IMR-90 (cell line): ENCODE measurements at regions not wholly inside any gene's neighbourhood (a gene's known extent, or its start where the extent isn't known, plus 50 kb on each side); places are given as distances from the start of the nearest gene placed in this dataset.

Experiments used
- ATAC-seq: fragments of 200-7000 bp; cut with Tn5 transposase; 2 replicates; pipeline ENCODE4 v1.9.1; 2020; ENCODE audit warnings: low read depth, mild to moderate bottlenecking, moderate library complexity
- BruUV-seq: library from RNA; stranded (reverse); fragments of 400-500 nt; replicated peaks from 2 replicates; lab custom pipeline; 2021; lab: Mats Ljungman, UMichigan
- CTCF ChIA-PET: fragments of 300-600 bp; formaldehyde crosslinking; extraction: SDS; loops from one replicate; lab custom pipeline; 2021; ENCODE audit warnings: antibody characterized with exemption; lab: Yijun Ruan, JAX
- POLR2A ChIA-PET: fragments of 300-600 bp; sonication (Branson Sonifier 250); formaldehyde crosslinking; loops from one replicate; lab custom pipeline; 2022; ENCODE audit warnings: antibody characterized with exemption; ENCODE audit not compliant: unreplicated experiment; lab: Charles Lee
- DNase-seq: peaks from one replicate; pipeline ENCODE4 v3.0.0; 2013
- H2AFZ ChIP-seq: replicated peaks from 2 replicates; pipeline ENCODE3; 2013; ENCODE audit warnings: low read length, mild to moderate bottlenecking; ENCODE audit not compliant: poor library complexity
- H2AK5ac ChIP-seq: 2 replicates; pipeline ENCODE4 v1.6.1; 2013; ENCODE audit warnings: low read depth, low read length, inconsistent platforms
- H2AK9ac ChIP-seq: replicated peaks from 2 replicates; pipeline ENCODE3; 2013; ENCODE audit warnings: mild to moderate bottlenecking, low read depth, low read length, moderate library complexity; ENCODE audit not compliant: poor library complexity
- H2BK120ac ChIP-seq: 2 replicates; pipeline ENCODE4 v1.6.1; 2013; ENCODE audit warnings: low read depth, low read length, inconsistent platforms
- H2BK15ac ChIP-seq: 3 replicates; pipeline ENCODE4 v1.6.1; 2013; ENCODE audit warnings: low read depth, low read length, inconsistent platforms
- H2BK20ac ChIP-seq: 2 replicates; pipeline ENCODE4 v1.6.1; 2013; ENCODE audit warnings: low read depth, mild to moderate bottlenecking, inconsistent platforms, low read length, moderate library complexity
- H2BK5ac ChIP-seq: 2 replicates; pipeline ENCODE4 v1.6.1; 2013; ENCODE audit warnings: mild to moderate bottlenecking, low read depth, low read length, inconsistent platforms; ENCODE audit not compliant: poor library complexity, severe bottlenecking
- H3K14ac ChIP-seq: replicated peaks from 2 replicates; pipeline ENCODE4 v1.6.1; 2013; ENCODE audit warnings: low read depth, low read length, inconsistent platforms
- H3K18ac ChIP-seq: 2 replicates; pipeline ENCODE4 v1.6.1; 2013; ENCODE audit warnings: low read depth, low read length, control low read depth
- H3K23ac ChIP-seq: 2 replicates; pipeline ENCODE4 v1.6.1; 2013; ENCODE audit warnings: low read depth, low read length, inconsistent platforms
- H3K27ac ChIP-seq: 2 replicates; pipeline ENCODE4 v1.5.1; 2013; ENCODE audit warnings: mild to moderate bottlenecking, control low read depth, low read length; ENCODE audit not compliant: insufficient read depth
- H3K27me3 ChIP-seq: 2 replicates; pipeline ENCODE4 v1.6.1; 2013; ENCODE audit warnings: low read length; ENCODE audit not compliant: control insufficient read depth, insufficient read depth
- H3K36me3 ChIP-seq: 2 replicates; pipeline ENCODE4 v1.6.1; 2013; ENCODE audit warnings: low read length, mixed read lengths; ENCODE audit not compliant: control insufficient read depth, insufficient read depth
- H3K4ac ChIP-seq: 2 replicates; pipeline ENCODE4 v1.6.1; 2013; ENCODE audit warnings: low read depth, low read length, inconsistent platforms
- H3K4me1 ChIP-seq: 2 replicates; pipeline ENCODE4 v1.6.1; 2013; ENCODE audit warnings: low read length, mixed read lengths; ENCODE audit not compliant: control insufficient read depth, insufficient read depth
- H3K4me2 ChIP-seq: 2 replicates; pipeline ENCODE4 v1.6.1; 2013; ENCODE audit warnings: low read depth, mild to moderate bottlenecking, control low read depth, low read length, moderate library complexity
- H3K4me3 ChIP-seq: 2 replicates; pipeline ENCODE4 v1.5.1; 2013; ENCODE audit warnings: low read depth, mild to moderate bottlenecking, control low read depth, low read length, moderate library complexity; ENCODE audit not compliant: insufficient read depth
- H3K56ac ChIP-seq: 2 replicates; pipeline ENCODE4 v1.6.1; 2013; ENCODE audit warnings: low read length, inconsistent platforms; ENCODE audit not compliant: insufficient read depth; ENCODE audit errors: extremely low read depth
- H3K79me1 ChIP-seq, 2 experiments: 2 replicates each; pipeline ENCODE4 v1.6.1; 2013; ENCODE audit warnings: low read length in 2 of 2, inconsistent platforms in 1 of 2, low read depth in 1 of 2
- H3K9ac ChIP-seq: 2 replicates; pipeline ENCODE4 v1.6.1; 2013; ENCODE audit warnings: low read depth, low read length, control low read depth
- H3K9me1 ChIP-seq: 2 replicates; pipeline ENCODE4 v1.6.1; 2013; ENCODE audit warnings: low read length, inconsistent platforms; ENCODE audit not compliant: insufficient read depth
- H3K9me3 ChIP-seq: 2 replicates; pipeline ENCODE4 v1.6.1; 2013; ENCODE audit warnings: low read length; ENCODE audit not compliant: control insufficient read depth, insufficient read depth
- H4K20me1 ChIP-seq: 2 replicates; pipeline ENCODE4 v1.6.1; 2013; ENCODE audit warnings: low read length, inconsistent platforms; ENCODE audit not compliant: insufficient read depth
- H4K5ac ChIP-seq: 2 replicates; pipeline ENCODE4 v1.6.1; 2013; ENCODE audit warnings: mild to moderate bottlenecking, low read depth, low read length, control low read depth
- H4K8ac ChIP-seq, 2 experiments: 2 replicates each; pipeline ENCODE4 v1.6.1; 2013; ENCODE audit warnings: low read depth in 2 of 2, low read length in 2 of 2, control low read depth in 1 of 2, inconsistent platforms in 1 of 2
- H4K91ac ChIP-seq: 2 replicates; pipeline ENCODE4 v1.6.1; 2013; ENCODE audit warnings: low read depth, low read length, inconsistent platforms; ENCODE audit not compliant: insufficient read depth
- BHLHE40 ChIP-seq: fragments of 150-350 bp; IDR thresholded peaks from 2 replicates; pipeline ENCODE4 v1.6.1; 2016; ENCODE audit warnings: mild to moderate bottlenecking, low read depth, low read length
- FOS ChIP-seq: fragments of 150-350 bp; IDR thresholded peaks from 2 replicates; pipeline ENCODE4 v1.6.1; 2016; ENCODE audit warnings: low read depth, low read length
- RFX5 ChIP-seq: IDR thresholded peaks from 2 replicates; pipeline ENCODE4 v1.8.0; 2012; ENCODE audit warnings: low read depth, mild to moderate bottlenecking, low read length, moderate library complexity
- WGBS, 2 experiments: methylation state at CpG; one replicate each; pipeline versions ENCODE4 v1.1.5 to v1.1.7; 2013; ENCODE audit warnings: missing lambda C conversion rate in 2 of 2; ENCODE audit not compliant: insufficient read length in 1 of 2; ENCODE audit errors: extremely low coverage in 2 of 2; 5-methylcytosine and 5-hydroxymethylcytosine counted together
- dilution Hi-C: fragments of 300-500 bp; cut with HindIII; formaldehyde crosslinking; loops from one replicate; pipeline ENCODE4 v1.14.3; 2018; ENCODE audit warnings: low sequenced_read_pairs; ENCODE audit not compliant: unreplicated experiment
- in situ Hi-C: fragments of 300-500 bp; cut with MboI; formaldehyde crosslinking; loops from 3 replicates; pipeline ENCODE4 v1.14.3; 2019; ENCODE audit warnings: low sequenced_read_pairs, inconsistent platforms, mixed read lengths
- intact Hi-C: fragments of 100-400 bp; cut with micrococcal nuclease; formaldehyde crosslinking; loops from 2 replicates; pipeline ENCODE4 v1.10.0; 2022

DNA sequence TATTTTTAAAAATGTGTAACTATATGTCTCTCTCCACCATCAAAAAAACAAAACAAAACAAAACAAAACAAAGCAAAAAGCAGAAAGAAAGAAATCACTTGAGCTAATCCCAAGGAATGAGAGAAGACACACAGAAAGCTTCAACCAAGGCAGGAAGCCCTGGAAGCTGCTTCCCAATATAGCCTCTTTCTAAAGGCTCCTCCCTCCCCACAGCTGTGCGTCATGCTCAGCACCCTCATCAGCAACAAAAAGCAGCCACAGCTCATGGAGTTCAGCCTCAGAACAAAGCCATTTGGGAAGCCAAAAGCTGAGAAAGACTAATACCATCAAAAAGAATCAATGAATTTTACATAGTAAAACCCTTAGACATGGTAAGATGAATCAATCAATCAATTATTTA, 501.6 kb upstream of the SMIM31 start:
- ChIA-PET CTCF (no interaction called here), POLR2A (no interaction called here)
- H3K14ac ChIP-seq: no peak overlapping the region
- DNase-seq (no peak), ATAC-seq (no peak)
- no peak overlapping the region for H3K4ac ChIP-seq
- H3K4me1 ChIP-seq: no peaks in the 10 kb centered on the region
- no peaks in the 10 kb centered on the region for H3K27me3 ChIP-seq
- no peak overlapping the region for H2AK5ac ChIP-seq
- no peak overlapping the region for H3K18ac ChIP-seq
- no peak overlapping the region for H2BK20ac ChIP-seq
- no CpG with 5 or more reads among the region's 1 CpG for WGBS, 2 experiments
- H3K4me2 ChIP-seq: no peak overlapping the region
- H4K8ac ChIP-seq: no peak overlapping the region
- H4K5ac ChIP-seq: no peak overlapping the region
- H3K23ac ChIP-seq: no peak overlapping the region
- no peak overlapping the region for H3K4me3 ChIP-seq
- H3K36me3 ChIP-seq: no peaks in the 10 kb centered on the region
- no peak overlapping the region for H2AK9ac ChIP-seq
- intact Hi-C loops: no loop called here
- no peak overlapping the region for H4K91ac ChIP-seq
- dilution Hi-C loops: no loop called here
- no peaks in the 10 kb centered on the region for H3K9me1 ChIP-seq
- in situ Hi-C loops: no loop called here
- no peaks in the 10 kb centered on the region for H4K20me1 ChIP-seq
- no peak overlapping the region for H2BK5ac ChIP-seq
- H2AFZ ChIP-seq: no peak overlapping the region
- H3K56ac ChIP-seq: no peak overlapping the region
- H2BK15ac ChIP-seq: no peak overlapping the region
- no peak overlapping the region for H2BK120ac ChIP-seq
- no peak overlapping the region for H3K27ac ChIP-seq
- TF ChIP-seq RFX5 (no peak), FOS (no peak), BHLHE40 (no peak)
- no peak overlapping the region for H3K9ac ChIP-seq
- BruUV-seq: no TSS peak
- H3K79me1 ChIP-seq: no peaks in the 10 kb centered on the region
- H3K9me3 ChIP-seq: no peaks in the 10 kb centered on the region
